ENCODE measurements at regions not wholly inside any gene's neighbourhood (a gene's known extent, or its start where the extent isn't known, plus 50 kb on each side); places are given as distances from the start of the nearest gene placed in this dataset.

DNA sequence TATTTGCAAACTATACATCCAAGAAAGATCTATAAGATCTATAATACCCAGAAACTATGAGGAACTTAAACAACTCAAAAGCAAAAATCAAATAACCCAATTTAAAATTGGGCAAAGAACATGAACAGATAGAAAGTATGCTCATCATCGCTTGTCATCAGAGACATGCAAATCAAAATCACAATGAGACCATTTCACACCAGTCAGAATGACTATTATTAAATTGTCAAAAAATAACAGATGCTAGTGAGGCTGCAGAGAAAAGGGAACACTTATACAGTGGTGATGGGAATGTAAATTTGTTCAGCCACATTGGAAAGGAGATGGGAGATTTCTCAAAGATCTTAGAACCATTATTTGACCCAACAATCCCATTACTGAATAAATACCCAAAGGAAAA is 1451.7 kb upstream of the ADGRL3 start:
- TF ChIP-seq, protein P1, sequence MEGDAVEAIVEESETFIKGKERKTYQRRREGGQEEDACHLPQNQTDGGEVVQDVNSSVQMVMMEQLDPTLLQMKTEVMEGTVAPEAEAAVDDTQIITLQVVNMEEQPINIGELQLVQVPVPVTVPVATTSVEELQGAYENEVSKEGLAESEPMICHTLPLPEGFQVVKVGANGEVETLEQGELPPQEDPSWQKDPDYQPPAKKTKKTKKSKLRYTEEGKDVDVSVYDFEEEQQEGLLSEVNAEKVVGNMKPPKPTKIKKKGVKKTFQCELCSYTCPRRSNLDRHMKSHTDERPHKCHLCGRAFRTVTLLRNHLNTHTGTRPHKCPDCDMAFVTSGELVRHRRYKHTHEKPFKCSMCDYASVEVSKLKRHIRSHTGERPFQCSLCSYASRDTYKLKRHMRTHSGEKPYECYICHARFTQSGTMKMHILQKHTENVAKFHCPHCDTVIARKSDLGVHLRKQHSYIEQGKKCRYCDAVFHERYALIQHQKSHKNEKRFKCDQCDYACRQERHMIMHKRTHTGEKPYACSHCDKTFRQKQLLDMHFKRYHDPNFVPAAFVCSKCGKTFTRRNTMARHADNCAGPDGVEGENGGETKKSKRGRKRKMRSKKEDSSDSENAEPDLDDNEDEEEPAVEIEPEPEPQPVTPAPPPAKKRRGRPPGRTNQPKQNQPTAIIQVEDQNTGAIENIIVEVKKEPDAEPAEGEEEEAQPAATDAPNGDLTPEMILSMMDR (conservative IDR thresholded peaks at IDR 0.05; ENCODE audit: low read depth in 2 of 2) = no peak
- TF ChIP-seq, protein P2, sequence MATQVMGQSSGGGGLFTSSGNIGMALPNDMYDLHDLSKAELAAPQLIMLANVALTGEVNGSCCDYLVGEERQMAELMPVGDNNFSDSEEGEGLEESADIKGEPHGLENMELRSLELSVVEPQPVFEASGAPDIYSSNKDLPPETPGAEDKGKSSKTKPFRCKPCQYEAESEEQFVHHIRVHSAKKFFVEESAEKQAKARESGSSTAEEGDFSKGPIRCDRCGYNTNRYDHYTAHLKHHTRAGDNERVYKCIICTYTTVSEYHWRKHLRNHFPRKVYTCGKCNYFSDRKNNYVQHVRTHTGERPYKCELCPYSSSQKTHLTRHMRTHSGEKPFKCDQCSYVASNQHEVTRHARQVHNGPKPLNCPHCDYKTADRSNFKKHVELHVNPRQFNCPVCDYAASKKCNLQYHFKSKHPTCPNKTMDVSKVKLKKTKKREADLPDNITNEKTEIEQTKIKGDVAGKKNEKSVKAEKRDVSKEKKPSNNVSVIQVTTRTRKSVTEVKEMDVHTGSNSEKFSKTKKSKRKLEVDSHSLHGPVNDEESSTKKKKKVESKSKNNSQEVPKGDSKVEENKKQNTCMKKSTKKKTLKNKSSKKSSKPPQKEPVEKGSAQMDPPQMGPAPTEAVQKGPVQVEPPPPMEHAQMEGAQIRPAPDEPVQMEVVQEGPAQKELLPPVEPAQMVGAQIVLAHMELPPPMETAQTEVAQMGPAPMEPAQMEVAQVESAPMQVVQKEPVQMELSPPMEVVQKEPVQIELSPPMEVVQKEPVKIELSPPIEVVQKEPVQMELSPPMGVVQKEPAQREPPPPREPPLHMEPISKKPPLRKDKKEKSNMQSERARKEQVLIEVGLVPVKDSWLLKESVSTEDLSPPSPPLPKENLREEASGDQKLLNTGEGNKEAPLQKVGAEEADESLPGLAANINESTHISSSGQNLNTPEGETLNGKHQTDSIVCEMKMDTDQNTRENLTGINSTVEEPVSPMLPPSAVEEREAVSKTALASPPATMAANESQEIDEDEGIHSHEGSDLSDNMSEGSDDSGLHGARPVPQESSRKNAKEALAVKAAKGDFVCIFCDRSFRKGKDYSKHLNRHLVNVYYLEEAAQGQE (IDR thresholded peaks at IDR 0.05; ENCODE audit: unreplicated experiment) = no peak
- TF ChIP-seq ZNF331 (CRISPR knock-in tag; IDR thresholded peaks at IDR 0.05; ENCODE audit: low read depth) (no peak), EZH2 (IDR thresholded peaks at IDR 0.05; ENCODE audit: low read depth, unreplicated experiment) (no peak), JUNB (IDR thresholded peaks at IDR 0.05; ENCODE audit: unreplicated experiment) (no peak), POLR2AphosphoS5 (IDR thresholded peaks at IDR 0.05; ENCODE audit: low read depth) (no peak), ZNF114 (CRISPR knock-in tag; IDR thresholded peaks at IDR 0.05) (no peak)
